K562 (cell line): ENCODE measurements at regions not wholly inside any gene's neighbourhood (a gene's known extent, or its start where the extent isn't known, plus 50 kb on each side); places are given as distances from the start of the nearest gene placed in this dataset.

ENCODE experiments used
- ATAC-seq: fragments of 200-7000 bp; cut with Tn5 transposase; 3 replicates; pipeline ENCODE4 v1.9.1; 2020; ENCODE audit warnings: moderate library complexity
- BruUV-seq: library from RNA; stranded (reverse); fragments of 400-500 nt; replicated peaks from 2 replicates; lab custom pipeline; 2021; lab: Mats Ljungman, UMichigan
- CTCF ChIA-PET: fragments of 300-600 bp; formaldehyde crosslinking; extraction: SDS; loops from one replicate; lab custom pipeline; 2021; ENCODE audit warnings: low intra/inter-chr PET ratio; lab: Yijun Ruan, JAX
- POLR2A ChIA-PET: fragments of 300-600, 350-650 bp; sonication (Branson Sonifier 250); formaldehyde crosslinking; extraction: SDS; loops from one replicate; lab custom pipeline; 2021; ENCODE audit warnings: antibody characterized with exemption, inconsistent platforms; lab: Yijun Ruan, JAX
- DNase-seq, 4 experiments: peaks; one replicate each; pipeline versions ENCODE4 v3.0.0 to v3.0.0-alpha.2; 2011 to 2018; ENCODE audit warnings: low spot score in 3 of 4, mixed read lengths in 3 of 4; ENCODE audit errors: extremely low read depth in 1 of 4
- FAIRE-seq: peaks from 2 replicates; lab custom pipeline; 2011; peaks lifted over from hg19 to GRCh38; lab: Jason Lieb, UNC
- H2AFZ ChIP-seq: 2 replicates; pipeline ENCODE4 v1.6.0; 2011; ENCODE audit warnings: low read depth, low read length, control low read depth, inconsistent platforms
- H3K27ac ChIP-seq: fragments of 200-600 bp; 3 replicates; pipeline ENCODE4 v1.8.0; 2011; ENCODE audit warnings: low read depth, mild to moderate bottlenecking, control low read depth, inconsistent platforms, low read length, moderate library complexity, mixed read lengths; ENCODE audit errors: extremely low read depth
- H3K27me3 ChIP-seq, 2 experiments: fragments of 300-600 bp in 1 of 2; 2 replicates in 1 of 2; 3 replicates in 1 of 2; pipeline versions ENCODE4 v1.6.0 to v1.8.0; 2011; ENCODE audit warnings: inconsistent platforms in 2 of 2, low read length in 2 of 2, mild to moderate bottlenecking in 1 of 2, mixed read lengths in 1 of 2, moderate library complexity in 1 of 2; ENCODE audit not compliant: control insufficient read depth in 2 of 2, insufficient read depth in 2 of 2
- H3K36me3 ChIP-seq: fragments of 300-600 bp; 3 replicates; pipeline ENCODE4 v1.8.0; 2011; ENCODE audit warnings: mild to moderate bottlenecking, low read length, inconsistent platforms; ENCODE audit not compliant: control insufficient read depth, insufficient read depth
- H3K4me1 ChIP-seq, 2 experiments: fragments of 200-600 bp in 1 of 2; replicated peaks in 1 of 2; 2 replicates in 1 of 2; 3 replicates in 1 of 2; pipeline versions ENCODE4 v1.5.1 to v1.8.0; 2011; ENCODE audit warnings: inconsistent platforms in 2 of 2, low read length in 2 of 2, mild to moderate bottlenecking in 1 of 2, mixed read lengths in 1 of 2, moderate library complexity in 1 of 2; ENCODE audit not compliant: control insufficient read depth in 2 of 2, insufficient read depth in 2 of 2
- H3K4me2 ChIP-seq: 2 replicates; pipeline ENCODE4 v1.6.1; 2011; ENCODE audit warnings: low read length, control low read depth, inconsistent platforms, mixed read lengths; ENCODE audit not compliant: insufficient read depth
- H3K4me3 ChIP-seq: fragments of 200-600 bp; sonication (generic), shearing (Covaris generic); 2 replicates; pipeline ENCODE4 v1.5.1; 2016; ENCODE audit warnings: control low read depth, inconsistent platforms
- H3K79me2 ChIP-seq: fragments of 200-600 bp; 3 replicates; pipeline ENCODE4 v1.8.0; 2011; ENCODE audit warnings: low read length, inconsistent platforms; ENCODE audit not compliant: control insufficient read depth, insufficient read depth
- H3K9ac ChIP-seq, 2 experiments: 2 replicates each; pipeline versions ENCODE4 v1.6.0 to v1.6.1; 2011; ENCODE audit warnings: low read depth in 2 of 2, low read length in 2 of 2, control low read depth in 1 of 2, inconsistent platforms in 1 of 2, mild to moderate bottlenecking in 1 of 2, mixed read lengths in 1 of 2; ENCODE audit not compliant: insufficient read depth in 1 of 2
- H3K9me1 ChIP-seq: one replicate; pipeline ENCODE4 v1.6.0; 2011; ENCODE audit warnings: inconsistent platforms, mild to moderate bottlenecking, low read length, moderate library complexity; ENCODE audit not compliant: control insufficient read depth, insufficient read depth
- H3K9me3 ChIP-seq: replicated peaks from 2 replicates; pipeline ENCODE4 v1.5.1; 2011; ENCODE audit warnings: low read depth, low read length, inconsistent platforms; ENCODE audit not compliant: control insufficient read depth, insufficient read depth
- H4K20me1 ChIP-seq: replicated peaks from 2 replicates; pipeline ENCODE4 v1.6.1; 2011; ENCODE audit warnings: low read length, inconsistent platforms, mixed read lengths; ENCODE audit not compliant: control insufficient read depth, insufficient read depth
- BRF1 ChIP-seq: IDR thresholded peaks from 3 replicates; pipeline ENCODE4 v1.6.1; 2011; ENCODE audit warnings: borderline replicate concordance, mild to moderate bottlenecking; ENCODE audit not compliant: insufficient read length; ENCODE audit errors: extremely low read depth
- EHMT2 ChIP-seq: fragments of 450-650 bp; IDR thresholded peaks from 2 replicates; pipeline ENCODE4 v1.6.1; 2018; ENCODE audit warnings: antibody characterized with exemption
- GTF2E2 ChIP-seq: fragments of 200-800 bp; sonication (Bioruptor generic); IDR thresholded peaks from 2 replicates; pipeline ENCODE4 v1.6.1; 2016; ENCODE audit warnings: missing genetic modification characterization, missing compliant biosample characterization
- NCOA6 ChIP-seq: fragments of 450-650 bp; IDR thresholded peaks from 2 replicates; pipeline ENCODE4 v1.6.1; 2017; ENCODE audit warnings: mild to moderate bottlenecking
- TFAM ChIP-seq: fragments of 250-450 bp; sonication (Bioruptor Pico); conservative IDR thresholded peaks from 2 replicates; pipeline ENCODE4 v1.5.0; 2021; ENCODE audit warnings: mild to moderate bottlenecking, moderate library complexity
- ZBED1 ChIP-seq: IDR thresholded peaks from 2 replicates; pipeline ENCODE4 v1.6.1; 2014
- ZNF133 ChIP-seq: fragments of 250-450 bp; sonication (Bioruptor Pico); IDR thresholded peaks from 2 replicates; pipeline ENCODE4 v1.4.0; 2020; ENCODE audit warnings: mild to moderate bottlenecking
- ZNF143 ChIP-seq: sonication (generic); formaldehyde crosslinking; IDR thresholded peaks from 2 replicates; pipeline ENCODE4 v1.9.0; 2022; ENCODE audit warnings: mild to moderate bottlenecking, missing genetic modification reagents
- ZNF277 ChIP-seq: fragments of 250-450 bp; sonication (Bioruptor Pico); IDR thresholded peaks from 2 replicates; pipeline ENCODE4 v1.8.0; 2022; ENCODE audit warnings: inconsistent platforms, mild to moderate bottlenecking, moderate library complexity, borderline replicate concordance
- ZNF639 ChIP-seq, 2 experiments: fragments of 200-800 bp in 1 of 2; sonication (Bioruptor generic) in 1 of 2; sonication (generic) in 1 of 2; formaldehyde crosslinking in 1 of 2; IDR thresholded peaks in 1 of 2; conservative IDR thresholded peaks in 1 of 2; 2 replicates each; pipeline versions ENCODE4 v1.5.0 to v1.6.1; 2016 to 2020; ENCODE audit warnings: missing compliant biosample characterization in 1 of 2, missing genetic modification characterization in 1 of 2, missing genetic modification reagents in 1 of 2
- WGBS: fragments of 100-300 bp; shearing (Covaris generic); methylation state at CpG from one replicate; pipeline ENCODE4 v1.1.6; 2016; ENCODE audit warnings: low coverage, mixed read lengths; ENCODE audit not compliant: insufficient coverage; ENCODE audit errors: missing lambda C conversion rate; 5-methylcytosine and 5-hydroxymethylcytosine counted together
- in situ Hi-C: fragments of 300-500 bp; cut with MboI; formaldehyde crosslinking; loops from 4 replicates; pipeline ENCODE4 v1.15.0; 2018; ENCODE audit warnings: inconsistent platforms, mixed read lengths
- intact Hi-C: fragments of 100-400 bp; cut with micrococcal nuclease; formaldehyde crosslinking; loops from 2 replicates; pipeline ENCODE4 v1.14.2; 2022
- TF ChIP-seq, protein P1 (sequence below): sonication (generic); formaldehyde crosslinking; IDR thresholded peaks from 2 replicates; pipeline ENCODE4 v1.8.0; 2022; ENCODE audit warnings: mild to moderate bottlenecking, missing genetic modification reagents
- TF ChIP-seq, protein P2 (sequence below): fragments of 450-650 bp; IDR thresholded peaks from 2 replicates; pipeline ENCODE4 v1.6.1; 2018; ENCODE audit not compliant: partially characterized antibody

DNA sequence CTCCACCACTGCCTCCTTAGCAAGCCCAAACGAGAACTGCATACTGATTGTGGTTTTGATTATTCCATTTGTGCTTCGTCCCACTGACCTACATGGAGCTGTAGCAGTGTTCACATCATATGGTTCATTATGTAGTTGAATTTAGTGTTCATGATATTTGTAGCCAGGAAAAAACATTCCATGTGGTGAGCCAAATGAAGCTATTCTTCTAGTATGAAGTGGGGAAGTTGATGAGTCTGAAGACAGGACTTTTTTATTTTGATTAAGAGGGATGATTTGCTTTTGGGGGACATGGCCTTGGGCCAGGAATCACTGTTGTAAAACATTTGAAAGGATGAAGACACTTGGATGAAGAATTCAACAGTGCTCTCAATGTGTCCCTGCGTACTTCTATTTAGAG lies 192.9 kb upstream of the SLC27A6 start (continued):
- no peak for TF ChIP-seq ZNF277 (CRISPR knock-in tag)
- no peak for TF ChIP-seq ZBED1
- TF ChIP-seq ZNF143 (CRISPR knock-in tag), result no peak
- TF ChIP-seq ZNF133 (CRISPR knock-in tag), result no peak

DNA sequence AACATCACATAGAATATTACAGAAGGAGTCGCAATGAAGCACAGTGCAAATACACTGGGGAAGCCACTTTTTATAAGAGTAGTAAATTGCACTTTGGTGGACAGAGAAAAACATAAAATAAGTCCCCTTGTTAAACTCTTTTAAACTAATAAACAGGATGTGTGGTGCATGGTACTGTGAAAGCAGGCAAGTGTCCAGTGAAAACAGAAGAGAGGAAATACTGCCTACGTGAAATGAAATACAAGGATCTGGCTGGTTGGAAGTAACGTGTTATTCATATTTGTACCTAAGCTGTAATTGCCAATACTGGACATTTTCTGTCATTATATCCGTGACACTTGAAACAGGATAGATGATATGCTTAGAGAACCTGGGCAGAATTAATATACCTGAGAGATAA lies 191.9 kb upstream of the SLC27A6 start:
- H4K20me1 ChIP-seq, result no peaks in the 10 kb centered on the region
- POLR2A ChIA-PET, result no interaction called here
- no peak for FAIRE-seq
- no peaks in the 10 kb centered on the region for H3K9me1 ChIP-seq
- intact Hi-C loops, result no loop called here
- no TSS peak for BruUV-seq
- no peaks in the 10 kb centered on the region for H3K4me1 ChIP-seq
- no peak overlapping the region for H3K27ac ChIP-seq
- no peak for ATAC-seq
- H3K4me3 ChIP-seq, result no peak overlapping the region
- no peaks in the 10 kb centered on the region for H3K79me2 ChIP-seq
- CTCF ChIA-PET, result no interaction called here
- no peaks in the 10 kb centered on the region for H3K27me3 ChIP-seq
- no peak overlapping the region for H3K9ac ChIP-seq
- no peak overlapping the region for H2AFZ ChIP-seq
- in situ Hi-C loops, result no loop called here
- WGBS, result 1% methylated on average over 4 of the region's 4 CpGs
- H3K4me2 ChIP-seq, result no peak overlapping the region
- no peak for DNase-seq
- H3K36me3 ChIP-seq, result no peaks in the 10 kb centered on the region
- H3K9me3 ChIP-seq, result no peaks in the 10 kb centered on the region
- TF ChIP-seq, protein P1, sequence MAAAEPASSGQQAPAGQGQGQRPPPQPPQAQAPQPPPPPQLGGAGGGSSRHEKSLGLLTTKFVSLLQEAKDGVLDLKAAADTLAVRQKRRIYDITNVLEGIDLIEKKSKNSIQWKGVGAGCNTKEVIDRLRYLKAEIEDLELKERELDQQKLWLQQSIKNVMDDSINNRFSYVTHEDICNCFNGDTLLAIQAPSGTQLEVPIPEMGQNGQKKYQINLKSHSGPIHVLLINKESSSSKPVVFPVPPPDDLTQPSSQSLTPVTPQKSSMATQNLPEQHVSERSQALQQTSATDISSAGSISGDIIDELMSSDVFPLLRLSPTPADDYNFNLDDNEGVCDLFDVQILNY, result no peak
- TF ChIP-seq NCOA6, result no peak
- no peak for TF ChIP-seq GTF2E2 (tag)
- TF ChIP-seq, protein P2, sequence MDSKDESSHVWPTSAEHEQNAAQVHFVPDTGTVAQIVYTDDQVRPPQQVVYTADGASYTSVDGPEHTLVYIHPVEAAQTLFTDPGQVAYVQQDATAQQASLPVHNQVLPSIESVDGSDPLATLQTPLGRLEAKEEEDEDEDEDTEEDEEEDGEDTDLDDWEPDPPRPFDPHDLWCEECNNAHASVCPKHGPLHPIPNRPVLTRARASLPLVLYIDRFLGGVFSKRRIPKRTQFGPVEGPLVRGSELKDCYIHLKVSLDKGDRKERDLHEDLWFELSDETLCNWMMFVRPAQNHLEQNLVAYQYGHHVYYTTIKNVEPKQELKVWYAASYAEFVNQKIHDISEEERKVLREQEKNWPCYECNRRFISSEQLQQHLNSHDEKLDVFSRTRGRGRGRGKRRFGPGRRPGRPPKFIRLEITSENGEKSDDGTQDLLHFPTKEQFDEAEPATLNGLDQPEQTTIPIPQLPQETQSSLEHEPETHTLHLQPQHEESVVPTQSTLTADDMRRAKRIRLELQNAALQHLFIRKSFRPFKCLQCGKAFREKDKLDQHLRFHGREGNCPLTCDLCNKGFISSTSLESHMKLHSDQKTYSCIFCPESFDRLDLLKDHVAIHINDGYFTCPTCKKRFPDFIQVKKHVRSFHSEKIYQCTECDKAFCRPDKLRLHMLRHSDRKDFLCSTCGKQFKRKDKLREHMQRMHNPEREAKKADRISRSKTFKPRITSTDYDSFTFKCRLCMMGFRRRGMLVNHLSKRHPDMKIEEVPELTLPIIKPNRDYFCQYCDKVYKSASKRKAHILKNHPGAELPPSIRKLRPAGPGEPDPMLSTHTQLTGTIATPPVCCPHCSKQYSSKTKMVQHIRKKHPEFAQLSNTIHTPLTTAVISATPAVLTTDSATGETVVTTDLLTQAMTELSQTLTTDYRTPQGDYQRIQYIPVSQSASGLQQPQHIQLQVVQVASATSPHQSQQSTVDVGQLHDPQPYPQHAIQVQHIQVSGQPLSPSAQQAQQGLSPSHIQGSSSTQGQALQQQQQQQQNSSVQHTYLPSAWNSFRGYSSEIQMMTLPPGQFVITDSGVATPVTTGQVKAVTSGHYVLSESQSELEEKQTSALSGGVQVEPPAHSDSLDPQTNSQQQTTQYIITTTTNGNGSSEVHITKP, result no peak
- TF ChIP-seq EHMT2, result no peak
- TF ChIP-seq BRF1, result no peak
- TF ChIP-seq ZNF639 (CRISPR knock-in tag; conservative IDR thresholded peaks at IDR 0.05 in 1 of 2, IDR thresholded peaks at IDR 0.05 in 1 of 2), result no peak
- no peak for TF ChIP-seq TFAM
